Mesothelial cell of epicardium (in vitro differentiated cells): ENCODE measurements at regions not wholly inside any gene's neighbourhood (a gene's known extent, or its start where the extent isn't known, plus 50 kb on each side); places are given as distances from the start of the nearest gene placed in this dataset.

Experiments
- DNase-seq, 2 experiments: peaks; one replicate each; pipeline ENCODE4 v3.0.0; 2021; ENCODE audit warnings: low spot score in 2 of 2; ENCODE audit not compliant: unreplicated experiment in 2 of 2
- H3K27ac Mint-ChIP-seq: 2 replicates; pipeline ENCODE4 v1.8.0; 2021; ENCODE audit warnings: mixed read lengths
- H3K27me3 Mint-ChIP-seq: 2 replicates; pipeline ENCODE4 v1.8.0; 2021; ENCODE audit warnings: low read depth, mixed read lengths
- H3K36me3 Mint-ChIP-seq: 2 replicates; pipeline ENCODE4 v1.8.0; 2021; ENCODE audit warnings: mixed read lengths
- H3K4me1 Mint-ChIP-seq: 2 replicates; pipeline ENCODE4 v1.8.0; 2021; ENCODE audit warnings: mixed read lengths
- H3K4me3 Mint-ChIP-seq: 2 replicates; pipeline ENCODE4 v1.8.0; 2021; ENCODE audit warnings: mild to moderate bottlenecking, moderate library complexity, mixed read lengths
- H3K9me3 Mint-ChIP-seq: 2 replicates; pipeline ENCODE4 v1.8.0; 2021; ENCODE audit warnings: mixed read lengths
- TF ChIP-seq, protein P1 (sequence below): fragments of 200-600 bp; sonication (generic); IDR thresholded peaks from one replicate; pipeline ENCODE4 v1.5.0; 2021; ENCODE audit warnings: antibody characterized with exemption; ENCODE audit not compliant: unreplicated experiment

DNA sequence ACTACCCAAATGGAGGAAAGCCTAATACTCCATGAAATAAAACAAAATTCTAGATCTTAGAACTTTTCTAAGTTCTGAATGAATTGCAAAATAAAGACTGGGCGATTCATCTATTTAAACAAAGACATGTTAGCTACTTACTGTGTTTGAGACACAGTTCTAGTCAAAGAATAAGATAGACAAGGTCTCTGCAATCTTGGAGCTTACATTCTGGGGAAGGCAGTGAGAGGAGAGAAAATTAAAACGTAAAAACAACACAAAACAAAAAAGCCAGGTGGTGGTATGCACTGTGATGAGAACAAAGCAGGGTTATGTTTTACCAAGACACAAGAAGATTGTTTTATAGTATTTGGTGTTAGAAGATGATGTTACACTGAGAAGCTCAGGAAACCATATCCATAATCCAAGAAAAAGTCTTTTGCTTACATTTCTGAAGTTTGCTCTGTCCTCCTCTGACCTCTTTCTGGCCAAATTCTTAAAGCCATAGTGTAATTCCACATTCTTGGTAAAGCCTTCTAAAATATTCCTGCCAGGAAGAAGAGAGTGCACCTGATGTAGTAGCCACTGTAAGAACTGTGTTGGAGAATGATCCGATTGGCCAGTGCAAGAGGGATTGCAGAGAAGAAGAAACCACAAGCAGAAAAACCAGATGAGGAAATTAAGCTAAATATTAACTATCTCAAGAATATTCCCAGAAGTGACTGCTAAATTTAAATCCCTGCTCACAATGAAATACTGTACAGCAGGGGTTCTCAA lies 218.4 kb downstream of the PCSK1 start:
- H3K27me3 Mint-ChIP-seq, result no peaks in the 10 kb centered on the region
- peaks cover 20% of the 10 kb centered on the region for H3K9me3 Mint-ChIP-seq
- H3K27ac Mint-ChIP-seq, result no peak overlapping the region
- no peaks in the 10 kb centered on the region for H3K4me1 Mint-ChIP-seq
- no peak for DNase-seq
- TF ChIP-seq, protein P1, sequence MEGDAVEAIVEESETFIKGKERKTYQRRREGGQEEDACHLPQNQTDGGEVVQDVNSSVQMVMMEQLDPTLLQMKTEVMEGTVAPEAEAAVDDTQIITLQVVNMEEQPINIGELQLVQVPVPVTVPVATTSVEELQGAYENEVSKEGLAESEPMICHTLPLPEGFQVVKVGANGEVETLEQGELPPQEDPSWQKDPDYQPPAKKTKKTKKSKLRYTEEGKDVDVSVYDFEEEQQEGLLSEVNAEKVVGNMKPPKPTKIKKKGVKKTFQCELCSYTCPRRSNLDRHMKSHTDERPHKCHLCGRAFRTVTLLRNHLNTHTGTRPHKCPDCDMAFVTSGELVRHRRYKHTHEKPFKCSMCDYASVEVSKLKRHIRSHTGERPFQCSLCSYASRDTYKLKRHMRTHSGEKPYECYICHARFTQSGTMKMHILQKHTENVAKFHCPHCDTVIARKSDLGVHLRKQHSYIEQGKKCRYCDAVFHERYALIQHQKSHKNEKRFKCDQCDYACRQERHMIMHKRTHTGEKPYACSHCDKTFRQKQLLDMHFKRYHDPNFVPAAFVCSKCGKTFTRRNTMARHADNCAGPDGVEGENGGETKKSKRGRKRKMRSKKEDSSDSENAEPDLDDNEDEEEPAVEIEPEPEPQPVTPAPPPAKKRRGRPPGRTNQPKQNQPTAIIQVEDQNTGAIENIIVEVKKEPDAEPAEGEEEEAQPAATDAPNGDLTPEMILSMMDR, result no peak
- H3K4me3 Mint-ChIP-seq, result no peak overlapping the region
- no peaks in the 10 kb centered on the region for H3K36me3 Mint-ChIP-seq

DNA sequence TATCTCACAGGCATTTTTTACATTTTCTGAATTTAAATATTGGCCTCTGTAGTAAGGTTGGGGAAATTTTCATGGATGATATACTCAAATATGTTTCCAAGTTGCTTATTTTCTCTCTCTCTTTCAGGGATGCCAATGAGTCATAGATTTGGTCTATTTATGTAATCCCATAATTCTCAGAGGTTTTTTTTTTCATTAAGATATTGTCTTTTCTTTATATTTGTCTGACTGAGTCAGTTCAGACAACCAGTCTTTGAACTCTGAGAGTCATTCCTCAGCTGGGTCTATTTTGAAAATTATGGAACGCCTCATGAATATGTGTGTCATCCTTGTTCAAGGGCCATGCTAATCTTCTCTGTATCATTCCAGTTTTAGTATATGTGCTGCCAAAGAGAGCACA lies 223.2 kb downstream of the PCSK1 start:
- Mint-ChIP-seq H3K27ac (no peak overlapping the region), H3K4me1 (no peaks in the 10 kb centered on the region), H3K36me3 (peaks cover 14% of the 10 kb centered on the region), H3K4me3 (no peak overlapping the region), H3K9me3 (peaks cover 61% of the 10 kb centered on the region), H3K27me3 (no peaks in the 10 kb centered on the region)
- TF ChIP-seq, protein P1, result no peak
- no peak for DNase-seq

DNA sequence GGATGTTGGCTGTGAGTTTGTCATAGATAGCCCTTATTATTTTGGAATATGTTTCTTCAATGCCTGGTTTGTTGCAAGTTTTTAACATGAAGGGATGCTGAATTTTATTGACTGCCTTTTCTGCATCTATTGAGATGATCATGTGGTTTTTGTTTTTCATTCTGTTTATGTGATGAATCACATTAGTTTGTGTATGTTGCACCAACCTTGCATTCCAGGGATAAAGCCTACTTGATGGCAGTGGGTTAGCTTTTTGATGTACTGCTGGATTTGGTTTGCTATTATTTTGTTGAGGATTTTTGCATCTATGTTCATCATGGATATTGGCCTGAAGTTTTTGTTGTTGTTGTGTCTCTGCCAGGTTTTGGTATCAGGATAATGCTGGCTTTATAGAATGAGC lies 225.6 kb downstream of the PCSK1 start:
- H3K36me3 Mint-ChIP-seq, result peaks cover 14% of the 10 kb centered on the region
- no peak overlapping the region for H3K27ac Mint-ChIP-seq
- H3K4me3 Mint-ChIP-seq, result no peak overlapping the region
- H3K27me3 Mint-ChIP-seq, result no peaks in the 10 kb centered on the region
- no peaks in the 10 kb centered on the region for H3K4me1 Mint-ChIP-seq
- DNase-seq, result no peak
- H3K9me3 Mint-ChIP-seq, result peaks cover 59% of the 10 kb centered on the region
- TF ChIP-seq, protein P1, result no peak

DNA sequence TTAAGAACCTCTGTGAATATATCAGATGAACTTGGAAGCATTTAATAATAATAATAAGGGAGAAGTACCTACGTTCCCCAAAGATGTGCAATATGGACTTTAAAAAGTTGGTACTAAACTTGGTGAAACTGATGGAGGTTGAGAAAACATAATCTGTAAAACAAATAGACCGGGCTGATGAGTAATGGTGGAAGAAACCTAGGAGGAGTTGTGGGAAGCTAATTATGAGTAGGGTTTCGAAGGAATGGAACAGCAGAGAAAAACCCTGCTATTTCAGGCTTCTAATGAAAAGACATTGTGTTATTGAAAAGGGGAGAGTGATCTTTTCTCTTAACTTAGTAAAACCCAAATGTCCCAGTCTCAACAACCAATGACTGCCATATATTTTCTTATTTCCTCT lies 229.3 kb downstream of the PCSK1 start:
- H3K4me3 Mint-ChIP-seq, result no peak overlapping the region
- H3K27ac Mint-ChIP-seq, result no peak overlapping the region
- H3K9me3 Mint-ChIP-seq, result peaks cover 33% of the 10 kb centered on the region
- H3K4me1 Mint-ChIP-seq, result peaks cover under 1% of the 10 kb centered on the region
- H3K27me3 Mint-ChIP-seq, result no peaks in the 10 kb centered on the region
- peaks cover 9% of the 10 kb centered on the region for H3K36me3 Mint-ChIP-seq
- DNase-seq, result no peak
- TF ChIP-seq, protein P1, result no peak

DNA sequence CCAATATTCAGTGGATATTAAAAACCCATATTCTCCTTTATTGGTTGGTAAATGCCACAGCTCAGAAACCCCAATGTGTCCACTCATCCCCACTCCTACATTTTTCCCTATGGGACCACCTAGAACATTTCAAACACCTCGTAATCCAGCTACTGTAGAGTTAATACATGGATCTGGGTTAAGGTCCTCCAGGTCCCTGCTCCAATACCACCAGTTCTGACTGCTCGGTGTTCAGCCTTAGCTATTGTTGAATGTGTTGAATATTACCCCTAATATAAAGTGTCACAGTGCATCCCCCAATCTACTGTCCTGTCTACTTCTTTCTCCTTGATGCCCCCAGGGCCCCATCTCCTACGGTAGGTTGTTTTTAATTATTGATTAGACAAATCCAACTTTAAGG lies 231.5 kb downstream of the PCSK1 start:
- Mint-ChIP-seq H3K9me3 (peaks cover 10% of the 10 kb centered on the region), H3K36me3 (no peaks in the 10 kb centered on the region), H3K4me3 (no peak overlapping the region), H3K4me1 (peaks cover 6% of the 10 kb centered on the region), H3K27ac (no peak overlapping the region), H3K27me3 (no peaks in the 10 kb centered on the region)
- TF ChIP-seq, protein P1, result no peak
- DNase-seq, result no peak
